MCF 10A (cell line): ENCODE measurements at regions not wholly inside any gene's neighbourhood (a gene's known extent, or its start where the extent isn't known, plus 50 kb on each side); places are given as distances from the start of the nearest gene placed in this dataset.

Source experiments
- BruUV-seq: library from RNA; stranded (reverse); fragments of 400-500 nt; replicated peaks from 2 replicates; lab custom pipeline; 2021; lab: Mats Ljungman, UMichigan
- CTCF ChIA-PET: fragments of 300-600 bp; sonication (Branson Sonifier 250); formaldehyde crosslinking; extraction: SDS; loops from one replicate; lab custom pipeline; 2021; ENCODE audit warnings: antibody characterized with exemption, inconsistent platforms; lab: Yijun Ruan, JAX
- POLR2A ChIA-PET: fragments of 300-600, 350-650 bp; sonication (Branson Sonifier 250); formaldehyde crosslinking; extraction: SDS; loops from one replicate; lab custom pipeline; 2020; ENCODE audit warnings: antibody characterized with exemption, inconsistent platforms; lab: Yijun Ruan, JAX
- DNase-seq: peaks from one replicate; pipeline ENCODE4 v3.0.0-alpha.2; 2018; ENCODE audit not compliant: unreplicated experiment
- H3K27ac Mint-ChIP-seq: one replicate; pipeline ENCODE4 v1.8.0; 2022; ENCODE audit warnings: mild to moderate bottlenecking, low read depth, mixed read lengths; ENCODE audit not compliant: unreplicated experiment
- H3K27me3 Mint-ChIP-seq: one replicate; pipeline ENCODE4 v1.8.0; 2022; ENCODE audit warnings: mixed read lengths; ENCODE audit not compliant: insufficient read depth, unreplicated experiment
- H3K36me3 Mint-ChIP-seq: one replicate; pipeline ENCODE4 v1.8.0; 2022; ENCODE audit warnings: mild to moderate bottlenecking, moderate library complexity, mixed read lengths; ENCODE audit not compliant: insufficient read depth, unreplicated experiment
- H3K4me1 Mint-ChIP-seq: one replicate; pipeline ENCODE4 v1.8.0; 2022; ENCODE audit warnings: mixed read lengths; ENCODE audit not compliant: insufficient read depth, unreplicated experiment
- H3K4me3 Mint-ChIP-seq: one replicate; pipeline ENCODE4 v1.8.0; 2022; ENCODE audit warnings: mild to moderate bottlenecking, moderate library complexity, mixed read lengths; ENCODE audit not compliant: unreplicated experiment
- H3K9me3 Mint-ChIP-seq: one replicate; pipeline ENCODE4 v1.8.0; 2022; ENCODE audit warnings: mixed read lengths; ENCODE audit not compliant: unreplicated experiment
- intact Hi-C: fragments of 100-400 bp; cut with micrococcal nuclease; formaldehyde crosslinking; loops from 2 replicates; pipeline ENCODE4 v1.14.1; 2022
- TF ChIP-seq, protein P1 (sequence below): fragments of 200-600 bp; IDR thresholded peaks from one replicate; pipeline ENCODE4 v1.8.0; 2022; ENCODE audit warnings: antibody characterized with exemption, mild to moderate bottlenecking; ENCODE audit not compliant: unreplicated experiment

DNA sequence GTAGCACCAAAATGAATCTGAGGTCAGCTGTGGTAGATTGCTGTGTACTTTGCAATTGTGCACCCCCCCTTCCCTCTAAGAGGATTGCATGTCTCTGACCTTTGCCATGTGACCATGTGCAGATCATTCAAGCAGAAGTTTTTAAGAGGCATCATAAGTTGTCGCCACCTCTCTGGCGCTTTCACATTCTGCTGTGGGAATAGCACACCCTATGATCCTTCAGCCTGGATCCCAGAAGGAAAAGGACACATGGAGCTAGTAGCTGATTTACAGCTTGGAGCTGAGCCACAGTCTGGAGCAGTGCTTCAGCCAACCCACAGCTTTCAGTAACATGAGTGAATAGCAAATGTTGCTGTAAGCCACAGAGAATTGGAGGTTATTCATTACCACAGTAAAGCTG is 158.5 kb downstream of the TSEN15 start:
- Mint-ChIP-seq H3K36me3 (no peaks in the 10 kb centered on the region), H3K9me3 (no peaks in the 10 kb centered on the region), H3K27me3 (peaks cover 14% of the 10 kb centered on the region), H3K4me1 (peaks cover 22% of the 10 kb centered on the region), H3K27ac (no peak overlapping the region), H3K4me3 (no peak overlapping the region)
- intact Hi-C loops: no loop called here
- DNase-seq: no peak
- POLR2A ChIA-PET: no interaction called here
- CTCF ChIA-PET: interaction anchor here (0.5 to 6.3 kb wide), 3 partner anchors 14 to 451 kb away, joined by 3 to 54 read pairs (median 4); no protein-coding TSS in a partner anchor
- TF ChIP-seq, protein P1, sequence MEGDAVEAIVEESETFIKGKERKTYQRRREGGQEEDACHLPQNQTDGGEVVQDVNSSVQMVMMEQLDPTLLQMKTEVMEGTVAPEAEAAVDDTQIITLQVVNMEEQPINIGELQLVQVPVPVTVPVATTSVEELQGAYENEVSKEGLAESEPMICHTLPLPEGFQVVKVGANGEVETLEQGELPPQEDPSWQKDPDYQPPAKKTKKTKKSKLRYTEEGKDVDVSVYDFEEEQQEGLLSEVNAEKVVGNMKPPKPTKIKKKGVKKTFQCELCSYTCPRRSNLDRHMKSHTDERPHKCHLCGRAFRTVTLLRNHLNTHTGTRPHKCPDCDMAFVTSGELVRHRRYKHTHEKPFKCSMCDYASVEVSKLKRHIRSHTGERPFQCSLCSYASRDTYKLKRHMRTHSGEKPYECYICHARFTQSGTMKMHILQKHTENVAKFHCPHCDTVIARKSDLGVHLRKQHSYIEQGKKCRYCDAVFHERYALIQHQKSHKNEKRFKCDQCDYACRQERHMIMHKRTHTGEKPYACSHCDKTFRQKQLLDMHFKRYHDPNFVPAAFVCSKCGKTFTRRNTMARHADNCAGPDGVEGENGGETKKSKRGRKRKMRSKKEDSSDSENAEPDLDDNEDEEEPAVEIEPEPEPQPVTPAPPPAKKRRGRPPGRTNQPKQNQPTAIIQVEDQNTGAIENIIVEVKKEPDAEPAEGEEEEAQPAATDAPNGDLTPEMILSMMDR: no peak
- no TSS peak for BruUV-seq

DNA sequence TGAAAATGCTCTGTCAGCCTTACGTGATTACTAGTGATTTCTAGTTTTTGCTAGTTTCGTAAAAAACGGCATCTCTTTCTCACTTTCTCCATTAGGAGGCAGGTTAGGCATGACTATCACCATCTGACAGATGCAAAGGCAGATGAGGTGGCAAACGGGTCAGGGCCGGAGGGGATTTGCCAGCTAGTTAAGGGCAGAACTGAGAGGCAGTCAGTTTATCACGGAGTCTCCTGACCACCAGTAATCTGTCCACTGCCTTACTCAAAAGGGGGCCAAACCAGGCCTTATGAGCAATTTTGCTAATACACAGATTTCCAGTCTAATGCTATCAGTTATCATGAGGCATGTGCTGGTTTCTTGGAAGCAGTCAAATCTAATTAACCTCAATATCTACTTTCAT is 159.3 kb downstream of the TSEN15 start:
- H3K27me3 Mint-ChIP-seq: peaks cover 14% of the 10 kb centered on the region
- no peak overlapping the region for H3K4me3 Mint-ChIP-seq
- no peak overlapping the region for H3K27ac Mint-ChIP-seq
- intact Hi-C loops: no loop called here
- no peak for DNase-seq
- BruUV-seq: no TSS peak
- H3K9me3 Mint-ChIP-seq: no peaks in the 10 kb centered on the region
- CTCF ChIA-PET: interaction anchor here (0.5 to 6.3 kb wide), 4 partner anchors 10 to 451 kb away, joined by 3 to 54 read pairs (median 4); no protein-coding TSS in a partner anchor
- POLR2A ChIA-PET: no interaction called here
- TF ChIP-seq, protein P1: no peak
- H3K36me3 Mint-ChIP-seq: no peaks in the 10 kb centered on the region
- peaks cover 22% of the 10 kb centered on the region for H3K4me1 Mint-ChIP-seq

- ChIA-PET POLR2A (interaction anchor here (0.6 to 1.9 kb wide), 5 partner anchors 8 to 387 kb away, joined by 3 to 7 read pairs (median 4); no protein-coding TSS in a partner anchor), CTCF (interaction anchor here (0.8 to 6.3 kb wide), 9 partner anchors 11 to 489 kb away, joined by 3 to 54 read pairs (median 4); no protein-coding TSS in a partner anchor)
- intact Hi-C loops: no loop called here
- Mint-ChIP-seq H3K27me3 (peaks cover 6% of the 10 kb centered on the region), H3K9me3 (no peaks in the 10 kb centered on the region), H3K36me3 (no peaks in the 10 kb centered on the region), H3K4me1 (peaks cover 22% of the 10 kb centered on the region), H3K4me3 (no peak overlapping the region), H3K27ac (peak overlapping the region; percentile 93)
- TF ChIP-seq, protein P1: no peak
- no TSS peak for BruUV-seq
- DNase-seq: peak; percentile 81
Measured at GRCh38 chr1:184212649-184213314, 161.3 kb downstream of the TSEN15 start.

- ChIA-PET CTCF (interaction anchor here (0.6 to 6.3 kb wide), 3 partner anchors 10 to 1920 kb away, joined by 3 to 54 read pairs (median 8); no protein-coding TSS in a partner anchor), POLR2A (interaction anchor here (0.6 to 0.7 kb wide), 2 partner anchors 136 to 138 kb away, joined by 3 to 4 read pairs; no protein-coding TSS in a partner anchor)
- Mint-ChIP-seq H3K27ac (no peak overlapping the region), H3K36me3 (no peaks in the 10 kb centered on the region), H3K9me3 (no peaks in the 10 kb centered on the region), H3K27me3 (no peaks in the 10 kb centered on the region), H3K4me3 (no peak overlapping the region), H3K4me1 (peaks cover 22% of the 10 kb centered on the region)
- intact Hi-C loops: no loop called here
- no peak for DNase-seq
- no TSS peak for BruUV-seq
- TF ChIP-seq, protein P1: no peak
Measured at GRCh38 chr1:184214128-184214527, 162.6 kb downstream of the TSEN15 start.
